Testis (tissue), 2 donors: ENCODE measurements at regions not wholly inside any gene's neighbourhood (a gene's known extent, or its start where the extent isn't known, plus 50 kb on each side); places are given as distances from the start of the nearest gene placed in this dataset.

Source experiments
- DNase-seq: peaks from one replicate; pipeline ENCODE4 v3.0.0-alpha.2; 2019
- H3K27ac ChIP-seq, 2 donors: fragments of 200-600 bp; sonication (generic); one replicate each; pipeline ENCODE4 v1.5.1; 2019
- H3K27me3 ChIP-seq: fragments of 200-600 bp; sonication (generic); one replicate; pipeline ENCODE4 v1.5.1; 2019
- H3K36me3 ChIP-seq: fragments of 200-600 bp; sonication (generic); one replicate; pipeline ENCODE4 v1.5.1; 2017; ENCODE audit warnings: low read depth; ENCODE audit errors: missing control alignments
- H3K4me1 ChIP-seq: fragments of 200-600 bp; sonication (generic); one replicate; pipeline ENCODE4 v1.5.1; 2019
- H3K4me3 ChIP-seq, 2 donors: fragments of 200-600 bp; sonication (generic); one replicate each; pipeline ENCODE4 v1.5.1; 2017 to 2019
- H3K9me3 ChIP-seq: fragments of 200-600 bp; sonication (generic); one replicate; pipeline ENCODE4 v1.5.1; 2017
- CTCF ChIP-seq, 3 experiments: fragments of 450-650 bp in 2 of 3; fragments of 200-600 bp in 1 of 3; sonication (generic) in 1 of 3; IDR thresholded peaks; one replicate each; pipeline ENCODE4 v1.5.1; 2016 to 2019; ENCODE audit warnings: antibody characterized with exemption in 3 of 3, mild to moderate bottlenecking in 2 of 3, moderate library complexity in 1 of 3
- POLR2A ChIP-seq: fragments of 450-650 bp; IDR thresholded peaks from one replicate; pipeline ENCODE4 v1.6.1; 2017; ENCODE audit warnings: antibody characterized with exemption, mild to moderate bottlenecking, moderate library complexity
- WGBS, 2 donors: methylation state at CpG; one replicate each; pipeline ENCODE4 v1.1.5; 2018; 5-methylcytosine and 5-hydroxymethylcytosine counted together
- intact Hi-C: fragments of 100-400 bp; cut with DNase I; formaldehyde crosslinking; loops from one replicate; pipeline ENCODE4 v1.15.1; 2023; ENCODE audit warnings: low total_unique reads

- Histone ChIP-seq H3K4me1 (no peaks in the 10 kb centered on the region), H3K4me3 (no peak overlapping the region), H3K27me3 (no peaks in the 10 kb centered on the region), H3K27ac (no peak overlapping the region), H3K36me3 (no peaks in the 10 kb centered on the region), H3K9me3 (no peaks in the 10 kb centered on the region)
- 70 to 73% methylated on average over 6 of the region's 6 CpGs for WGBS, 2 donors
- intact Hi-C loops = no loop called here
- DNase-seq = no peak
- TF ChIP-seq CTCF (IDR thresholded peaks at IDR 0.05) = no peak
- TF ChIP-seq POLR2A = no peak
Observed at GRCh38 chr6:142605922-142606485, 304.2 kb downstream of the ADGRG6 start.

- H3K9me3 ChIP-seq = no peaks in the 10 kb centered on the region
- no peak for TF ChIP-seq POLR2A
- no peak for TF ChIP-seq CTCF (IDR thresholded peaks at IDR 0.05)
Observed at GRCh38 chr6:142612956-142613355, 311.1 kb downstream of the ADGRG6 start.

GRCh38 chr6:142613981-142614380 lies 312.2 kb downstream of the ADGRG6 start:
- no peaks in the 10 kb centered on the region for H3K27me3 ChIP-seq

More at GRCh38 chr6:142612956-142613355, 311.1 kb downstream of the ADGRG6 start:
- no peaks in the 10 kb centered on the region for H3K4me1 ChIP-seq
- no peaks in the 10 kb centered on the region for H3K36me3 ChIP-seq
- intact Hi-C loops = no loop called here
- 79 to 81% methylated on average over 3 of the region's 3 CpGs for WGBS, 2 donors
- H3K27me3 ChIP-seq = no peaks in the 10 kb centered on the region
- H3K27ac ChIP-seq = no peak overlapping the region
- DNase-seq = no peak
- H3K4me3 ChIP-seq = no peak overlapping the region

GRCh38 chr6:142617158-142617557 lies 315.4 kb downstream of the ADGRG6 start:
- Histone ChIP-seq H3K4me1 (no peaks in the 10 kb centered on the region), H3K4me3 (no peak overlapping the region), H3K27me3 (no peaks in the 10 kb centered on the region), H3K27ac (no peak overlapping the region), H3K36me3 (no peaks in the 10 kb centered on the region), H3K9me3 (no peaks in the 10 kb centered on the region)
- no peak for DNase-seq
- TF ChIP-seq POLR2A (no peak), CTCF (IDR thresholded peaks at IDR 0.05) (no peak)
- intact Hi-C loops = no loop called here
- WGBS, 2 donors = 73 to 83% methylated on average over 3 of the region's 3 CpGs

More at GRCh38 chr6:142613981-142614380, 312.2 kb downstream of the ADGRG6 start:
- H3K4me1 ChIP-seq = no peaks in the 10 kb centered on the region
- intact Hi-C loops = no loop called here
- H3K36me3 ChIP-seq = no peaks in the 10 kb centered on the region
- H3K27ac ChIP-seq = no peak overlapping the region
- 91 to 100% methylated on average over 2 of the region's 2 CpGs for WGBS, 2 donors
- no peak for TF ChIP-seq POLR2A
- no peak for TF ChIP-seq CTCF (IDR thresholded peaks at IDR 0.05)
- H3K9me3 ChIP-seq = no peaks in the 10 kb centered on the region
- DNase-seq = no peak
- no peak overlapping the region for H3K4me3 ChIP-seq

- Histone ChIP-seq H3K27me3 (no peaks in the 10 kb centered on the region), H3K36me3 (no peaks in the 10 kb centered on the region), H3K9me3 (no peaks in the 10 kb centered on the region), H3K4me3 (no peak overlapping the region), H3K27ac (no peak overlapping the region), H3K4me1 (no peaks in the 10 kb centered on the region)
- no peak for DNase-seq
- 51 to 64% methylated on average over 2 of the region's 2 CpGs for WGBS, 2 donors
- intact Hi-C loops = no loop called here
- TF ChIP-seq CTCF (IDR thresholded peaks at IDR 0.05) (no peak), POLR2A (no peak)
Observed at GRCh38 chr6:142621822-142622221, 320.0 kb downstream of the ADGRG6 start.
